HepG2 (cell line): ENCODE measurements at regions not wholly inside any gene's neighbourhood (a gene's known extent, or its start where the extent isn't known, plus 50 kb on each side); places are given as distances from the start of the nearest gene placed in this dataset.
A peak's percentile ranks its signal among the peaks of the same experiment; 100 is the strongest.

Experiments used
- AHDC1 ChIP-seq: sonication (generic); formaldehyde crosslinking; IDR thresholded peaks from 2 replicates; pipeline ENCODE4 v1.5.1; 2020; ENCODE audit warnings: mild to moderate bottlenecking, missing genetic modification reagents, borderline replicate concordance
- DMAP1 ChIP-seq: IDR thresholded peaks from 2 replicates; pipeline ENCODE4 v1.6.1; 2016
- DPF2 ChIP-seq: sonication (generic); formaldehyde crosslinking; IDR thresholded peaks from 2 replicates; pipeline ENCODE4 v1.4.0; 2020; ENCODE audit warnings: mild to moderate bottlenecking, low read depth, missing genetic modification reagents, borderline replicate concordance
- FOXO1 ChIP-seq: sonication (generic); formaldehyde crosslinking; IDR thresholded peaks from 2 replicates; pipeline ENCODE4 v1.4.0; 2020; ENCODE audit warnings: missing genetic modification reagents
- MAZ ChIP-seq, 2 experiments: sonication (generic) in 1 of 2; formaldehyde crosslinking in 1 of 2; IDR thresholded peaks; 2 replicates each; pipeline versions ENCODE4 v1.5.0 to v1.6.1; 2012 to 2020; ENCODE audit warnings: low read depth in 2 of 2, mild to moderate bottlenecking in 2 of 2, borderline replicate concordance in 1 of 2, improper control_type of control experiment in 1 of 2, low read length in 1 of 2, missing genetic modification reagents in 1 of 2, moderate library complexity in 1 of 2
- MEIS2 ChIP-seq: sonication (generic); formaldehyde crosslinking; IDR thresholded peaks from 2 replicates; pipeline ENCODE4 v1.9.0; 2021; ENCODE audit warnings: mild to moderate bottlenecking, missing genetic modification reagents
- SMAD3 ChIP-seq: sonication (generic); formaldehyde crosslinking; IDR thresholded peaks from 2 replicates; pipeline ENCODE4 v1.4.0; 2020; ENCODE audit warnings: missing genetic modification reagents
- TBX2 ChIP-seq: sonication (generic); formaldehyde crosslinking; IDR thresholded peaks from 2 replicates; pipeline ENCODE4 v1.5.0; 2020; ENCODE audit warnings: missing genetic modification reagents, mild to moderate bottlenecking, borderline replicate concordance
- ZBED4 ChIP-seq: sonication (generic); formaldehyde crosslinking; IDR thresholded peaks from 2 replicates; pipeline ENCODE4 v1.4.0; 2020; ENCODE audit warnings: missing genetic modification reagents, borderline replicate concordance
- ZBTB20 ChIP-seq: sonication (generic); formaldehyde crosslinking; IDR thresholded peaks from 2 replicates; pipeline ENCODE4 v1.8.1; 2023; ENCODE audit warnings: missing genetic modification reagents, low read depth, mild to moderate bottlenecking, borderline replicate concordance
- ZNF609 ChIP-seq: sonication (generic); formaldehyde crosslinking; IDR thresholded peaks from 2 replicates; pipeline ENCODE4 v1.4.0; 2020; ENCODE audit warnings: mild to moderate bottlenecking, missing genetic modification reagents, borderline replicate concordance
- ZNF615 ChIP-seq: sonication (generic); formaldehyde crosslinking; IDR thresholded peaks from 2 replicates; pipeline ENCODE4 v1.5.0; 2020; ENCODE audit warnings: mild to moderate bottlenecking, missing genetic modification reagents, borderline replicate concordance

- TF ChIP-seq AHDC1 (CRISPR knock-in tag) (peak; percentile 90; the same call in 1 of the 2 replicates), ZBED4 (CRISPR knock-in tag) (0 out of 2 replicates have a peak, but pooled peaks have one; percentile 37), FOXO1 (CRISPR knock-in tag) (peak; percentile 81), MEIS2 (CRISPR knock-in tag) (peak; percentile 96), ZBTB20 (CRISPR knock-in tag) (peak; percentile 95), TBX2 (CRISPR knock-in tag) (peak; percentile 88), MAZ (IDR thresholded peaks at IDR 0.05; ENCODE audit: borderline replicate concordance, low read depth, low read length) (no peak), MAZ (CRISPR knock-in tag; IDR thresholded peaks at IDR 0.05; ENCODE audit: low read depth) (peak; percentile 54; the same call in 1 of the 2 replicates), SMAD3 (CRISPR knock-in tag) (peak; percentile 50; the same call in 1 of the 2 replicates), DPF2 (CRISPR knock-in tag) (peak; percentile 90), ZNF615 (no peak), DMAP1 (CRISPR knock-in tag) (peak; percentile 22; the same call in 1 of the 2 replicates), ZNF609 (CRISPR knock-in tag) (peak; percentile 89)
Observed at GRCh38 chr12:114611145-114612018, 72.6 kb downstream of the TBX3 start (continued).
